Activated CD4-positive, alpha-beta memory T cell treated with anti-CD3 and anti-CD28 coated beads, Interleukin-2, amount 10 ng/mL, durations not matched to agents 7 days and 5 days (primary cell): ENCODE measurements at regions not wholly inside any gene's neighbourhood (a gene's known extent, or its start where the extent isn't known, plus 50 kb on each side); places are given as distances from the start of the nearest gene placed in this dataset.

Source experiments
- CTCF ChIA-PET: fragments of 350-600 bp; sonication (Branson Sonifier 250); formaldehyde crosslinking; loops from one replicate; lab custom pipeline; 2021; ENCODE audit warnings: antibody characterized with exemption, inconsistent platforms; lab: Charles Lee
- POLR2A ChIA-PET: fragments of 350-600 bp; sonication (Branson Sonifier 250); formaldehyde crosslinking; loops from one replicate; lab custom pipeline; 2021; ENCODE audit warnings: antibody characterized with exemption; lab: Charles Lee
- DNase-seq: peaks from one replicate; pipeline ENCODE4 v3.0.0-alpha.2; 2020
- H3K27ac Mint-ChIP-seq: one replicate; pipeline ENCODE4 v1.8.0; 2021; ENCODE audit warnings: mild to moderate bottlenecking, mixed read lengths
- H3K27me3 Mint-ChIP-seq: one replicate; pipeline ENCODE4 v1.8.0; 2021; ENCODE audit warnings: mixed read lengths
- H3K36me3 Mint-ChIP-seq: one replicate; pipeline ENCODE4 v1.8.0; 2021; ENCODE audit warnings: low read depth, mixed read lengths
- H3K4me1 Mint-ChIP-seq: one replicate; pipeline ENCODE4 v1.8.0; 2021; ENCODE audit warnings: mixed read lengths
- H3K4me3 Mint-ChIP-seq: one replicate; pipeline ENCODE4 v1.8.0; 2021; ENCODE audit warnings: mild to moderate bottlenecking, mixed read lengths
- H3K9me3 Mint-ChIP-seq: one replicate; pipeline ENCODE4 v1.8.0; 2021; ENCODE audit warnings: mixed read lengths

GRCh38 chr9:134495881-134496412, 145.7 kb upstream of the COL5A1 start:
- H3K27ac Mint-ChIP-seq: no peak overlapping the region
- no peaks in the 10 kb centered on the region for H3K4me1 Mint-ChIP-seq
- POLR2A ChIA-PET: no interaction called here
- no peaks in the 10 kb centered on the region for H3K36me3 Mint-ChIP-seq
- CTCF ChIA-PET: no interaction called here
- no peak overlapping the region for H3K4me3 Mint-ChIP-seq
- H3K27me3 Mint-ChIP-seq: peaks cover 5% of the 10 kb centered on the region
- no peaks in the 10 kb centered on the region for H3K9me3 Mint-ChIP-seq
- no peak for DNase-seq

GRCh38 chr9:134496413-134497282, 145.0 kb upstream of the COL5A1 start:
- H3K27ac Mint-ChIP-seq: no peak overlapping the region
- no peaks in the 10 kb centered on the region for H3K36me3 Mint-ChIP-seq
- no peak for DNase-seq
- peaks cover 8% of the 10 kb centered on the region for H3K27me3 Mint-ChIP-seq
- no peak overlapping the region for H3K4me3 Mint-ChIP-seq
- ChIA-PET POLR2A (no interaction called here), CTCF (no interaction called here)
- H3K4me1 Mint-ChIP-seq: no peaks in the 10 kb centered on the region
- no peaks in the 10 kb centered on the region for H3K9me3 Mint-ChIP-seq

- no peak for DNase-seq
- ChIA-PET POLR2A (no interaction called here), CTCF (no interaction called here)
- H3K4me1 Mint-ChIP-seq: no peaks in the 10 kb centered on the region
- H3K27ac Mint-ChIP-seq: no peak overlapping the region
- H3K9me3 Mint-ChIP-seq: no peaks in the 10 kb centered on the region
- peaks cover 11% of the 10 kb centered on the region for H3K27me3 Mint-ChIP-seq
- H3K4me3 Mint-ChIP-seq: no peak overlapping the region
- H3K36me3 Mint-ChIP-seq: no peaks in the 10 kb centered on the region
These were observed 144.2 kb upstream of the COL5A1 start for GRCh38 chr9:134497283-134497860.

- no peak for DNase-seq
- Mint-ChIP-seq H3K27me3 (peaks cover 9% of the 10 kb centered on the region), H3K36me3 (no peaks in the 10 kb centered on the region), H3K27ac (no peak overlapping the region), H3K4me1 (no peaks in the 10 kb centered on the region), H3K4me3 (no peak overlapping the region), H3K9me3 (no peaks in the 10 kb centered on the region)
- ChIA-PET POLR2A (no interaction called here), CTCF (no interaction called here)
These were observed 142.8 kb upstream of the COL5A1 start for GRCh38 chr9:134498814-134499166.

GRCh38 chr9:134500931-134501760, 140.5 kb upstream of the COL5A1 start:
- ChIA-PET POLR2A (no interaction called here), CTCF (no interaction called here)
- Mint-ChIP-seq H3K4me1 (no peaks in the 10 kb centered on the region), H3K36me3 (no peaks in the 10 kb centered on the region), H3K27me3 (peaks cover 9% of the 10 kb centered on the region), H3K4me3 (no peak overlapping the region), H3K27ac (no peak overlapping the region), H3K9me3 (no peaks in the 10 kb centered on the region)
- DNase-seq: no peak

GRCh38 chr9:134501761-134502265, 139.8 kb upstream of the COL5A1 start:
- peaks cover 10% of the 10 kb centered on the region for H3K27me3 Mint-ChIP-seq
- ChIA-PET CTCF (no interaction called here), POLR2A (no interaction called here)
- no peaks in the 10 kb centered on the region for H3K36me3 Mint-ChIP-seq
- H3K4me3 Mint-ChIP-seq: no peak overlapping the region
- DNase-seq: no peak
- no peak overlapping the region for H3K27ac Mint-ChIP-seq
- no peaks in the 10 kb centered on the region for H3K4me1 Mint-ChIP-seq
- H3K9me3 Mint-ChIP-seq: no peaks in the 10 kb centered on the region

GRCh38 chr9:134502266-134502791, 139.3 kb upstream of the COL5A1 start:
- ChIA-PET POLR2A (no interaction called here), CTCF (no interaction called here)
- no peak overlapping the region for H3K4me3 Mint-ChIP-seq
- no peak for DNase-seq
- no peaks in the 10 kb centered on the region for H3K4me1 Mint-ChIP-seq
- no peaks in the 10 kb centered on the region for H3K36me3 Mint-ChIP-seq
- peaks cover 13% of the 10 kb centered on the region for H3K27me3 Mint-ChIP-seq
- no peaks in the 10 kb centered on the region for H3K9me3 Mint-ChIP-seq
- no peak overlapping the region for H3K27ac Mint-ChIP-seq

- Mint-ChIP-seq H3K9me3 (no peaks in the 10 kb centered on the region), H3K4me3 (no peak overlapping the region), H3K36me3 (no peaks in the 10 kb centered on the region), H3K4me1 (no peaks in the 10 kb centered on the region), H3K27me3 (peaks cover 15% of the 10 kb centered on the region), H3K27ac (no peak overlapping the region)
- CTCF ChIA-PET: no interaction called here
- DNase-seq: no peak
- POLR2A ChIA-PET: no interaction called here
These were observed 138.8 kb upstream of the COL5A1 start for GRCh38 chr9:134502809-134503211.

- no peak overlapping the region for H3K27ac Mint-ChIP-seq
- CTCF ChIA-PET: no interaction called here
- DNase-seq: no peak
- H3K9me3 Mint-ChIP-seq: no peaks in the 10 kb centered on the region
- no peaks in the 10 kb centered on the region for H3K36me3 Mint-ChIP-seq
- no peak overlapping the region for H3K4me3 Mint-ChIP-seq
- peaks cover 21% of the 10 kb centered on the region for H3K27me3 Mint-ChIP-seq
- no peaks in the 10 kb centered on the region for H3K4me1 Mint-ChIP-seq
- POLR2A ChIA-PET: no interaction called here
These were observed 138.1 kb upstream of the COL5A1 start for GRCh38 chr9:134503301-134504105.

GRCh38 chr9:134504106-134504385, 137.6 kb upstream of the COL5A1 start:
- Mint-ChIP-seq H3K27ac (no peak overlapping the region), H3K9me3 (no peaks in the 10 kb centered on the region), H3K36me3 (no peaks in the 10 kb centered on the region), H3K27me3 (peaks cover 25% of the 10 kb centered on the region), H3K4me1 (no peaks in the 10 kb centered on the region), H3K4me3 (no peak overlapping the region)
- no peak for DNase-seq
- CTCF ChIA-PET: no interaction called here
- POLR2A ChIA-PET: no interaction called here

- Mint-ChIP-seq H3K4me1 (no peaks in the 10 kb centered on the region), H3K36me3 (no peaks in the 10 kb centered on the region), H3K9me3 (no peaks in the 10 kb centered on the region), H3K27ac (no peak overlapping the region), H3K27me3 (peaks cover 31% of the 10 kb centered on the region), H3K4me3 (no peak overlapping the region)
- no peak for DNase-seq
- POLR2A ChIA-PET: no interaction called here
- CTCF ChIA-PET: no interaction called here
These were observed 136.6 kb upstream of the COL5A1 start for GRCh38 chr9:134505032-134505431.

GRCh38 chr9:134509281-134509680, 132.3 kb upstream of the COL5A1 start:
- H3K27ac Mint-ChIP-seq: no peak overlapping the region

More at GRCh38 chr9:134509281-134509680, 132.3 kb upstream of the COL5A1 start:
- Mint-ChIP-seq H3K9me3 (no peaks in the 10 kb centered on the region), H3K27me3 (peaks cover 23% of the 10 kb centered on the region), H3K36me3 (no peaks in the 10 kb centered on the region), H3K4me3 (no peak overlapping the region), H3K4me1 (no peaks in the 10 kb centered on the region)
- ChIA-PET CTCF (no interaction called here), POLR2A (no interaction called here)
- DNase-seq: no peak
